ENCODE measurements at regions not wholly inside any gene's neighbourhood (a gene's known extent, or its start where the extent isn't known, plus 50 kb on each side); places are given as distances from the start of the nearest gene placed in this dataset.

DNA sequence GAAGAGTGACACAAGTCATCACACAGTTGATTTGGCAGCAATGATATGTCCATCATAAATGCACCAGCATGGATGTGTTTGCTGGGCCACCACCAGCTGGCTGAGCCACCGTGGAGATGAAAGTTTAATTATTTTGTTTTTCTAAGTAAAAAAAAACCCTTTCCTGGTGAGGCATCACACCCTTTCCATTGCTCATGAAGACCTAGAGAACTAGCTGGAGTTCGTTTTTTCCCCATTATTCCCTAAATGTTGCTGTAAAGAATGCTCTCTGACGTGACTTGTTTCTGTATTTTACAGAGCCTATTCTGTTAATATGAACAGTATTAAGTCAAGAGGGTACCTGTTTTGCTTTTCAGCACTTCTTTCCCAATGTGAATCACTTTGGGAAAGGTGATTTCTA lies 257.9 kb downstream of the MSRB3 start:
- H3K79me2 ChIP-seq (ENCODE audit: insufficient read depth, low read length) = peaks cover 13% of the 10 kb centered on the region; the same call in 1 of the 2 replicates
- ChIA-PET RAD21 (ENCODE audit: low non-redundant PET in 1 of 2, low total read pairs in 2 of 2, uncharacterized antibody in 2 of 2, unreplicated experiment in 2 of 2) (interaction anchor here (1.0 to 1.3 kb wide), 4 partner anchors 20 to 106 kb away, joined by 4 to 9 read pairs (median 4); no protein-coding TSS in a partner anchor), CTCF (interaction anchor here (1.2 kb wide), 2 partner anchors 20 to 230 kb away, joined by 5 read pairs; no protein-coding TSS in a partner anchor), POLR2A (interaction anchor here (0.6 to 1.7 kb wide), 19 partner anchors 9 to 298 kb away, joined by 3 to 13 read pairs (median 4); partner anchors contain the start of gene HMGA2)
- DNase-seq (ENCODE audit: low read depth, low spot score) (no peak), ATAC-seq (no peak)
- H3K27ac ChIP-seq (ENCODE audit: low read depth, low read length) = peak overlapping the region; percentile 99
- H3K9ac ChIP-seq (ENCODE audit: low read length) = peak overlapping the region; percentile 71
- no peak for TF ChIP-seq CBX3 (IDR thresholded peaks at IDR 0.05; ENCODE audit: low read depth)
- no peak for TF ChIP-seq SIN3A (IDR thresholded peaks at IDR 0.05; ENCODE audit: low read depth)
- TF ChIP-seq CEBPB (IDR thresholded peaks at IDR 0.05; ENCODE audit: low read depth) = no peak
- no peak for TF ChIP-seq RAD21 (IDR thresholded peaks at IDR 0.05; ENCODE audit: low read depth)
- no peak for TF ChIP-seq POLR2A (IDR thresholded peaks at IDR 0.05; ENCODE audit: borderline replicate concordance, extremely low read depth, insufficient read depth, insufficient read length)
- TF ChIP-seq SRF (IDR thresholded peaks at IDR 0.05; ENCODE audit: low read depth) = no peak
- TF ChIP-seq, protein P1, sequence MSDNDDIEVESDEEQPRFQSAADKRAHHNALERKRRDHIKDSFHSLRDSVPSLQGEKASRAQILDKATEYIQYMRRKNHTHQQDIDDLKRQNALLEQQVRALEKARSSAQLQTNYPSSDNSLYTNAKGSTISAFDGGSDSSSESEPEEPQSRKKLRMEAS (IDR thresholded peaks at IDR 0.05) = no peak
- TF ChIP-seq JUND (IDR thresholded peaks at IDR 0.05) = no peak
- TF ChIP-seq TCF7L2 (IDR thresholded peaks at IDR 0.05; ENCODE audit: borderline replicate concordance, extremely low read depth, insufficient read depth, insufficient read length) = no peak
- no peak for TF ChIP-seq ELF1 (IDR thresholded peaks at IDR 0.05; ENCODE audit: borderline replicate concordance, low read depth)
- TF ChIP-seq, protein P2, sequence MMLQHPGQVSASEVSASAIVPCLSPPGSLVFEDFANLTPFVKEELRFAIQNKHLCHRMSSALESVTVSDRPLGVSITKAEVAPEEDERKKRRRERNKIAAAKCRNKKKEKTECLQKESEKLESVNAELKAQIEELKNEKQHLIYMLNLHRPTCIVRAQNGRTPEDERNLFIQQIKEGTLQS (IDR thresholded peaks at IDR 0.05) = no peak
- TF ChIP-seq EZH2phosphoT487 (IDR thresholded peaks at IDR 0.05; ENCODE audit: borderline replicate concordance) = no peak
- no peak for TF ChIP-seq FOSL1 (IDR thresholded peaks at IDR 0.05; ENCODE audit: low read depth)
- TF ChIP-seq EZH2 (IDR thresholded peaks at IDR 0.05) = no peak
- no peak for TF ChIP-seq ZFX (IDR thresholded peaks at IDR 0.05)
- intact Hi-C loops (cut with micrococcal nuclease) = loop anchor here (2.0 to 10.0 kb wide), 4 partner anchors 104 to 224 kb away; no protein-coding TSS in a partner anchor
- H3K4me1 ChIP-seq (ENCODE audit: control insufficient read depth in 1 of 2, insufficient read depth in 2 of 2, low read length in 2 of 2) = peaks cover 67 to 75% of the 10 kb centered on the region in 2 experiments
- peaks cover 6 to 19% of the 10 kb centered on the region in 2 experiments; a peak in 2 of 4 replicates for H3K9me3 ChIP-seq (ENCODE audit: control insufficient read depth in 1 of 2, insufficient read depth in 1 of 2, low read depth in 1 of 2, low read length in 2 of 2)
- no peaks in the 10 kb centered on the region for H4K20me1 ChIP-seq (ENCODE audit: insufficient read depth)
- peaks cover 0 to 19% of the 10 kb centered on the region in 2 experiments; a peak in 2 of 4 replicates for H3K36me3 ChIP-seq (ENCODE audit: control insufficient read depth in 1 of 2, insufficient read depth in 2 of 2, low read length in 2 of 2)
- TSS peak; percentile 80 for BruUV-seq (replicated peaks)
- no peak overlapping the region for H3K4me3 ChIP-seq (replicated peaks in 1 of 2; ENCODE audit: low read depth in 1 of 2, low read length in 2 of 2)
- H2AFZ ChIP-seq (ENCODE audit: low read depth, low read length, poor library complexity, severe bottlenecking) = no peak overlapping the region
- H3K9me2 ChIP-seq (ENCODE audit: insufficient read depth) = no peaks in the 10 kb centered on the region
- no peaks in the 10 kb centered on the region for H3K27me3 ChIP-seq (ENCODE audit: insufficient read depth, low read length)
- peak overlapping the region; percentile 58 for H3K4me2 ChIP-seq (ENCODE audit: low read length)

Data from HCT116 (cell line).